ENCODE measurements at regions not wholly inside any gene's neighbourhood (a gene's known extent, or its start where the extent isn't known, plus 50 kb on each side); places are given as distances from the start of the nearest gene placed in this dataset.

GRCh38 chr11:131186629-131187101, 183.8 kb upstream of the NTM start (continued):
- TF ChIP-seq IKZF2 (IDR thresholded peaks at IDR 0.05), result peak; percentile 87 to 94
- TF ChIP-seq WRNIP1 (IDR thresholded peaks at IDR 0.05; ENCODE audit: borderline replicate concordance, low read depth, low read length), result no peak
- TF ChIP-seq PAX8 (IDR thresholded peaks at IDR 0.05), result no peak
- TF ChIP-seq POLR2AphosphoS2 (IDR thresholded peaks at IDR 0.05; ENCODE audit: low read depth, low read length), result no peak
- no peak; the same call in 1 of the 2 replicates for TF ChIP-seq MTA3 (IDR thresholded peaks at IDR 0.05; ENCODE audit: borderline replicate concordance, low read length)
- TF ChIP-seq SMARCA5 (IDR thresholded peaks at IDR 0.05), result no peak
- TF ChIP-seq NR2C1 (IDR thresholded peaks at IDR 0.05), result no peak
- peak; percentile 64; the same call in 1 of the 2 replicates for TF ChIP-seq CBX5 (IDR thresholded peaks at IDR 0.05; ENCODE audit: low read depth)
- no peak for TF ChIP-seq ZNF217 (IDR thresholded peaks at IDR 0.05)
- peak; percentile 65 for TF ChIP-seq MTA2 (IDR thresholded peaks at IDR 0.05; ENCODE audit: low read depth)
- TF ChIP-seq SMAD5 (IDR thresholded peaks at IDR 0.05; ENCODE audit: low read depth), result no peak
- peak; percentile 78 for TF ChIP-seq NR2F1 (conservative IDR thresholded peaks at IDR 0.05)
- TF ChIP-seq CUX1 (IDR thresholded peaks at IDR 0.05; ENCODE audit: insufficient replicate concordance, low read depth, low read length), result no peak
- TF ChIP-seq HCFC1 (IDR thresholded peaks at IDR 0.05; ENCODE audit: low read length), result no peak
- TF ChIP-seq ESRRA (IDR thresholded peaks at IDR 0.05; ENCODE audit: low read length), result 0 out of 2 replicates have a peak, but pooled peaks have one; percentile 14
- TF ChIP-seq STAT3 (IDR thresholded peaks at IDR 0.05; ENCODE audit: low read depth, low read length), result no peak
- TF ChIP-seq SREBF2 (IDR thresholded peaks at IDR 0.05; ENCODE audit: low read length), result no peak
- peak; percentile 46; the same call in 1 of the 2 replicates for TF ChIP-seq NFIC (IDR thresholded peaks at IDR 0.05; ENCODE audit: low read depth, low read length)
- TF ChIP-seq TBL1XR1 (IDR thresholded peaks at IDR 0.05; ENCODE audit: low read depth, low read length), result peak; percentile 74; the same call in 1 of the 2 replicates
- TF ChIP-seq, protein P1, sequence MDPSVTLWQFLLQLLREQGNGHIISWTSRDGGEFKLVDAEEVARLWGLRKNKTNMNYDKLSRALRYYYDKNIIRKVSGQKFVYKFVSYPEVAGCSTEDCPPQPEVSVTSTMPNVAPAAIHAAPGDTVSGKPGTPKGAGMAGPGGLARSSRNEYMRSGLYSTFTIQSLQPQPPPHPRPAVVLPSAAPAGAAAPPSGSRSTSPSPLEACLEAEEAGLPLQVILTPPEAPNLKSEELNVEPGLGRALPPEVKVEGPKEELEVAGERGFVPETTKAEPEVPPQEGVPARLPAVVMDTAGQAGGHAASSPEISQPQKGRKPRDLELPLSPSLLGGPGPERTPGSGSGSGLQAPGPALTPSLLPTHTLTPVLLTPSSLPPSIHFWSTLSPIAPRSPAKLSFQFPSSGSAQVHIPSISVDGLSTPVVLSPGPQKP (IDR thresholded peaks at IDR 0.05; ENCODE audit: low read depth, low read length), result no peak
- no peak for TF ChIP-seq ZZZ3 (IDR thresholded peaks at IDR 0.05; ENCODE audit: control insufficient read depth, insufficient read length, low read depth)
- TF ChIP-seq, protein P2, sequence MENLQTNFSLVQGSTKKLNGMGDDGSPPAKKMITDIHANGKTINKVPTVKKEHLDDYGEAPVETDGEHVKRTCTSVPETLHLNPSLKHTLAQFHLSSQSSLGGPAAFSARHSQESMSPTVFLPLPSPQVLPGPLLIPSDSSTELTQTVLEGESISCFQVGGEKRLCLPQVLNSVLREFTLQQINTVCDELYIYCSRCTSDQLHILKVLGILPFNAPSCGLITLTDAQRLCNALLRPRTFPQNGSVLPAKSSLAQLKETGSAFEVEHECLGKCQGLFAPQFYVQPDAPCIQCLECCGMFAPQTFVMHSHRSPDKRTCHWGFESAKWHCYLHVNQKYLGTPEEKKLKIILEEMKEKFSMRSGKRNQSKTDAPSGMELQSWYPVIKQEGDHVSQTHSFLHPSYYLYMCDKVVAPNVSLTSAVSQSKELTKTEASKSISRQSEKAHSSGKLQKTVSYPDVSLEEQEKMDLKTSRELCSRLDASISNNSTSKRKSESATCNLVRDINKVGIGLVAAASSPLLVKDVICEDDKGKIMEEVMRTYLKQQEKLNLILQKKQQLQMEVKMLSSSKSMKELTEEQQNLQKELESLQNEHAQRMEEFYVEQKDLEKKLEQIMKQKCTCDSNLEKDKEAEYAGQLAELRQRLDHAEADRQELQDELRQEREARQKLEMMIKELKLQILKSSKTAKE (IDR thresholded peaks at IDR 0.05; ENCODE audit: low read depth, poor library complexity, severe bottlenecking), result peak; percentile 62
- TF ChIP-seq ZNF274 (IDR thresholded peaks at IDR 0.05; ENCODE audit: insufficient read depth, insufficient read length), result no peak
- TF ChIP-seq ATF2 (IDR thresholded peaks at IDR 0.05; ENCODE audit: low read length), result peak; percentile 44; the same call in 1 of the 2 replicates

Data from GM12878 (cell line).